ENCODE measurements at regions not wholly inside any gene's neighbourhood (a gene's known extent, or its start where the extent isn't known, plus 50 kb on each side); places are given as distances from the start of the nearest gene placed in this dataset.
"Not testable (repeated sequence)": the region's sequence is repeated elsewhere in the genome, so short reads cannot be mapped to it uniquely, and the experiment has no call there.

DNA sequence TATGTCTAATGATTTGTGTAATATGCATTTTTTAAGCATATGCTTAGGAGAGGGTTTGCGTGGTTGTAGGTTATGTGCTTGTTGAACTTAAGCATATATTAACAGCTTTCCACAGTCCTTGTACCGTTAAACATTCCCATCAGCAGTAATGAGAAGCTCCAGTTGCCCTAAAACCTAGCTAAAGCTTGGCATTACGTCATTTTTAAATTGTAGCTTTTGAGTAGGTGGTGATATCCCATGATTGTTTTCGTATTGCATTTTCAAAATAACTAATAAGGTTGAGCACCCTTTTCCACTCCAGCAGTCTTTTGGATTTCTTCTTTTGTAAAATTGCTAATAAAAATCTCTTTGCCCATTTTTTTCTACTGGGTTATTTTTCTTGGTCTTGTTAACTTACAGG is 453.1 kb upstream of the GCFC2 start:
- DNase-seq: no peak

DNA sequence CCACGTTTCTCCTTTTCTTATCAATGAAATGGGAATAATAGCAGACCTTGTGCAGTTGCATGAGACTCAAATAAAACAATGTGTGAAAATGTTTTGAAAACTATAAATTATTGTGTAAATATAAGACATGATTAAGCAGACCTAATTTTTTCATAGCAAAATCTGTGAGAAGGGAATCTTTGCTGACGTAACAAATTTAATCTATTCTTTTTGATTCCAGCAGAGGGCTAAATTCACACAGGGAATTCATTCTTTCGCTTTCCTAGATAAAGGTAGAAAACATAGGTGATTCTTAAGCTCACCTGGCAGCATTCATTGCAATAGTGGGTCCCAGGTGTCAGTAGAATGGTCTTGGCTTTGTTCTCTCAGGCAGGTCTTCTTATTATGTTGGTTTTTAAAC is 450.0 kb upstream of the GCFC2 start:
- DNase-seq: no peak

DNA sequence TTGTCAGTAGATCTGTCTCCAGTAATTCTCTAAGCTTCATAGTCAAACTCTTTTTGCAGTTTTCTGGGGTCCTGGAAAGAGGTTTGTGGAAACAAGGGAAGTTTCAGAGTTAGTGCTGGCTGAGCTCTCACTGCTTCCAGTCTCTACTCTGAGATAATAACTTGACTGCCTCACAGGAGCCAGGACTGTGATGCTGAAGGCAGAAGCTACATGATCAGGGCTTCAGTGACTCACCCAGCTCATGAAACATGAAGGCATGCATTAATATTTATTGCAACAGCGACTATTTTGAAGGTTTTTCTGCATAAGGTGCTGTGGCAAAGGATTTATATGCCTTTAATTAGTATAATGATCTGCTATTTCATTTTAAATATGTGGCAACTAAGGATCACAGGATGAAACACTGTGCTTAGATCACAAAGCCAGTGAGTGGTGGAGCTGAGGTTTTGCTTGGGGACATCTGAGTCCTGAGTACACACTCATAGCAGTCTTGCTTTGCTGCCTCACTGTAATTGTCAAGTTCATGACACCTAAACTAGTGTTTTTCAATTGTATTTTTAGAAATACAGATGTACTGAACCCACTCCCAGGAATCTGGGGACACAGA is 448.4 kb upstream of the GCFC2 start:
- DNase-seq: no peak

DNA sequence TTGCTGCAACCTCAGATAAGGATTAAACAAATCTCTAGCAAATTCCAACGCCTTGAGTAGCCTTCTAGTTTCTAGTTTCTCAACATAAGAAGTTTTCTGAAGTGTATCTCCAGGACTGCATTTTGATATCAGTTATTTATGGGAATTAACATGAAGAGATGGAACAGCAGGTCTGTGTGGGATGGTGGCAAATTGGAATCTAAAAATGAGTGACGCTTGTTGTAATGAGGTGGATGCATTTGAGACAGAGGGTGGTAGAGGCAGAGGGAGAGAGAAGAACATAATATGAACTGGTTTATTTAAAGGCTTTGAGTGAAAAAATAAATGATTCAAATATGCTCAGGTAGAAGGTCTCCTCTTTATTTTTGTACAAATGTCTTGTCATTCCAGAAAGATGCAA is 446.8 kb upstream of the GCFC2 start:
- DNase-seq: no peak

DNA sequence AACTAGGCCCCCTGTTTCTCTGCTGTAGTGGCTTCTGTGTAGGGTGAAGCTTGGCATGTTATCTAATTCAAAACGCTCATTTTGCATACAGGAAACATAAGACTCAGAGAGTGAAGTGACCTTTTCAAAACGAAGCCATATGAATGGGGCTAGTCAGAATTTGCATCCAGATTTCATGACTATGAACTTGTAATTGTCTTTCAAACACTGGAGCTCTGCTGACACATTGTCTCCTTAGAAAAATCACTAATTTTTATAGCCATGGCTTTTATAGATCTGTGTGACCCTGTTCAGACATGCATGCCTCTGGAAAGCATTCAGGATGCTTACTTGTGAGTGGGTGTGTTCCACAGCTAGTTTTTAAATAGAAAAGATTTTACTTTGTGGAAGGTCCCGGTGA is 444.3 kb upstream of the GCFC2 start:
- DNase-seq: no peak

DNA sequence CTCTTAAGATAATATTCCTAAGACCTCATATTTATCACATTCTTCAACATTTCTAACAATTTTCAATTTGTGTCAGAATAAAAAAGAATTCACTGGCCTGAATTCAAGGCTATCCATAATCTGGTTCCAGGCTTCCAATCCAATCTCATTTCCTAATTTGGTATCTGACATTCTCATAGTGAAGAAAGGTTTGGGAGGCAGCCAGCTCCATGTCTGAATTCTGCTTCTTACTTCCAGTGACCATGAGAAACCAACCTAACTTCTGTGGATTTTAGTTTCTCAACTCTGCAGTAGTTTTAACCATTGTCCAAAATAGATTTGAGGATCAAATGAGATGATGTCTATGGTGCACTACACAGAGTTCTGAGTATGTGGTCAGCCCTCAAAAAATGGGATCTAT is 439.1 kb upstream of the GCFC2 start:
- no peak for DNase-seq

DNA sequence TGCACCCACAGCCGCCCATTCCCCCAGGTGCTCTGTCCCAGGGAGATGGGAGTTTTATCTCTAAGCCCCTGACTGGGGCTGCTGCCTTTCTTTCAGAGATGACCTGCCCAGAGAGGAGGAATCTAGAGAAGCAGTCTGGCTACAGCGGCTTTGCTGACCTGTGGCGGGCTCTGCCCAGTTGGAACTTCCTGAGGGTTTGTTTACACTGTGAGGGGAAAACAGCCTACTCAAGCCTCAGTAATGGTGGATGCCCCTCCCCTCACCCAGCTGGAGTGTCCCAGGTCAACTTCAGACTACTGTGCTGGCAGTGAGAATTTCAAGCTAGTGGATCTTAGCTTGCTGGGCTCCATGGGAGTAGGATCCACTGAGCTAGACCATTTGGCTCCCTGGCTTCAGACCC is 428.6 kb upstream of the GCFC2 start:
- DNase-seq: not testable (repeated sequence)

DNA sequence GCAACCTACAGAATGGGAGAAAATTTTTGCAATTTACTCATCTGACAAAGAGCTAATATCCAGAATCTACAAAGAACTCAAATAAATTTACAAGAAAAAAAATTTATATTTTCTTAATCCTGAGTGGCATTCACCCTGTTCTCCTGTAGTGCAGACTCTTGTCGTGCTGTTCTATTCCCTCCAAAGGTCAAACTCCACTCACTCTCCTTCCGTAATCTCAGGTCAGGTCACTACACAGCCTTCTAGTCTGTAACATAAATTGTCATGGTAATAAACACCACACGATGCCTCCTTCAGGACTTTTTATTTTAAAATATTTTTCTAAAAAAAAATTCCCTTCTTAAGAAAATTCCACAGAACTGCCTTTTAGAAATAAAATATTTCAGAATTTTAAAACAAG is 417.9 kb upstream of the GCFC2 start:
- no peak for DNase-seq

DNA sequence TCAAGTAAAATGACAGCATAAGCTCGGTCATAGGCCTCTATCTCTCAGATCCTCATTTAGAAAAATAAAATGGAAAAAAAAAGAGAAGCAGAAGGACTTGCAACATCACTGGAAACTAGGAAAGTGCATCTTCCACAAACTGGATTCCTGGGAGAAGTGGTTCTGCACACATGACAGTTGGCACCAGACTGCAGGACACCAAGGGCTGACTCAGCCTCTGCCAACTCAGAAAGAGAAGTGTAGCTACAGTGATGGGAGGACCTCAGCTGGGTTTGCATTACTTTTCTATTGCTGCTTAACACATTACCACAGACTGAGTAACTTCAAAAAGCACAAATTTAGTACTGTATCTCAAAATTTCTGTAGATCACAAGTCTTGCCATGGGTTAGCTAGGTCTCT is 409.5 kb upstream of the GCFC2 start:
- no peak for DNase-seq

DNA sequence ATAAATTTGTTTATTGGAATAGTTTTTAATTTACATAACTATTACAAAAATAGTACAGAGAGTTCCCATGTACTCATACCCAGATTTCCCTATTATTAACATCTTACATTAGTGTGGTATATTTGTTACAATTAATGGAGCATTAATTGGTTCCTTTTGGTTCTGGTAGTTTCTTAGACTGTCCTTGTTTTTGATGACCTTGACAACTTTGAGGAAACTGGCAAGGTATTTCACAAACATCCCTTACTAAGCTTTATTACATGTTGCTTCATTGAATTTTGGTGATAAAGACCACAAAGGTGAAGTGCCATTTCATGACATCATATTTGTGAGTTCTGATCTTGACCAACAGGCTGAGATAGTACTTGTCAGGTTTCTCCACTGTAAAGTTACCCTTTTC is 379.0 kb upstream of the GCFC2 start:
- DNase-seq: no peak

DNA sequence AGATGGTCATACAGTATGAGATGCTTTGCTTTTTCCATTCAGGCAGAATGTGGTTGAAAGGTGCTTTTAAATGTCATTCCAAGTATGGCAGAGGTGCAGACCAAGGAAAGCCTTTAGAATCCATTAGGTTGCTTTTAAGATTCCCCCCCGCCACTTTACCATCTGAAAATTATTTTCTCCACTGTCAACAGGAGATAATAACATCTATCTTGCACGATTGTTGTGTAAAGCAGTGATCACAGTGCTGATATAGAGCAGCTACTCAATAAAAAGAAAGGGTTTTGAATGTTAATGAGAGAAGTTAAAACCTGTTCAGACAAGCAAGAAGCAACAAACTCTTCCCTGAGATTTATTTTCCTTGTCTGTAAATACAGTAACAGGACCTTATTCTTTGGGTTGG is 372.5 kb upstream of the GCFC2 start:
- DNase-seq: no peak

DNA sequence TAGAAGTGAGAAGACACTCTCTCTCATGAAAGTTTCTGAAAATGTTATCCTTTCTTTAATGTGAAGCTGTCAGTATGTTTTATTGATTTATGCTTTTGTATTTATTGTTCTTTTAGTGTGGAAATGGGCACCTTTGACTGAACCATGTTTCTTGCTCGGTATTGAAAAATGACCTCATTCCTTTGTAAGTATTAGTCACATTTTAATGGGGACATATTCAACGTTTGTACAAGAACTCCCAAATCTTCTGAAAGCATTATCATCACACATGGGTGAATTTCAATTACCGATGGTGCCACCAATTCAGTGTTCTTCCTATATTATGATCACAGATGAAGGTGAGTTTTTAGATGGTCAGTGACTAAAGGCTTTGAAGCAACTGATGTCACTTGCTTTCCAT is 371.8 kb upstream of the GCFC2 start:
- no peak for DNase-seq

DNA sequence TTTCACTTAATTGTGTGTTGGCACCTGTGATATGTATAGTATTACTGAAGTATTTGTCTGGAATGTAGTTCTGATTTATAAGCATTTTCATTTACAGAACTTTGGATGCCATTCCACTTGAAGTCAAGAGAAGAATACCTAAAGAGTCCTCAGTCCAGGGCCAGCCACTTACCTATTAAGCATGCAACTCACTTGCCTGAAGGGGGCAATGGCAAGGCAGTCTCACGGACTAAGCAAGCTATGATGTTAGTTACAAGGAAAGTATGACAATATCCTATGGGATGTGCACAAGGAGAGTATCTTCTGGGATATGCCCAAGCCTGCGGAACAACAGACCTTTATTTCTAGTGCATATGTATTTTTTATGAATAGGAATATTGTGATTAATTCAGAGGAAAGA is 369.4 kb upstream of the GCFC2 start:
- no peak for DNase-seq

DNA sequence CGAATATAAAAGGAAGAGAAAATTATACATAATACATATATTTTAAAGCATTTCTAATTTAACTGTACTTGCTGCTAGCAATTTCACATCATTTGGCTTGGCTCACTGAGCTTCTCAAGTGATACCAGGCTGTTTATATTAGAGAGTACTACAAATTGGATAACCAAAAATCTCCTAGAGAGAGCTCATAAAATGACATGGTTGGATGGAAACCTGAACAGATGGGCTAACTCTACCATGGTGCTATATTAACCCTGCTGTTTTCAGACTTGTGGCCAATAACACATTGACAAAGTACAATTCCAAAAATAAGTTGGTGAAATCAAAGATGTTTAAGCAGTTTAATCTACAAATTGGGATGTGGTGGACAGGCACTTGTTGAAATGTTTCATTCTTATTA is 364.4 kb upstream of the GCFC2 start:
- no peak for DNase-seq

DNA sequence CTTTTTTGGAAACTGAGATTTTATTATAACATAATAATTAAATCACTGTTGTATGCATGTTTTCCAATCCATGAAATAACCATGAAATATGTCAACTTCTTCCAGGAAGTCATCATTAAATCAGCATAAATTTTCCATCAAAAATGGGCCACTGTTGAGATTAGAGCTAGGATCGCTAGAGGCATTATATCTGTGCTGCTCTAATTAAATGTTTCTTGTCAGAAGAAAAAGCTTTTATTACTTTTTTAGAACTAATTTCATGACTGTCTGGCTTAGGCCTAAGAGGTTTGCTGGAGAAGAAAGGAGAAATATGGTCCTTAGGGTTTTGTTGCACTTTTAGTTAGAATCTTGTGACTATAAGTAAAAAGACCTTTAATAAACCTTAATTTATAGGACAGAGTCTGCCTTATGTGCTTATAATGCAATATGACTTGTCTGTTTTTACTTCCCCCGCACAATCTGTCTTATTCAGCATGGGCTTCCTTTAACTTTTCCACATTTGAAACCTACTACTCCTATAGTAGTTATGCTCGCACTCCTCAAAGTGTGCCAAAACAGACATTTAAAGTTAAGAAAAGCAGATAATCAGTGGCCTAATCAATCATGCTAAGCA is 363.4 kb upstream of the GCFC2 start:
- DNase-seq: no peak

DNA sequence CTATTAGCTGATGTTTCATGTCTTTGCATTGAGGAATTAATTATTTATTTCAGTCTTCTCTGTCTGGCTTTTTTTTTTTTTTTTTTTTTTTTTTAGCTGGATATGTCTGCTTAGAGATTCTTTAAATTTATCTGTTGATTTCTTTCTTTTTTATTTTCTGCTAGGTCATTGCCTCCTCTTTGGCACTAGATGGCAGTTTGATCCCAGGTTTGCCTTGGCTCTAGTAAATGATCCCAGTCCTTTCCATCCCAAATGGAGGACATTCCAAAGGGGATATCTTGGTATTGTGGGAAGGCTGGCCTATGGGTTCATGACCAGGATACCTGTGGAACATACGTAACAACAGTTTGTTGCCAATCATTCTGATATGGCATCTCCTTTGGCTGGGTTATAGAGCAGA is 339.5 kb upstream of the GCFC2 start:
- DNase-seq: no peak

DNA sequence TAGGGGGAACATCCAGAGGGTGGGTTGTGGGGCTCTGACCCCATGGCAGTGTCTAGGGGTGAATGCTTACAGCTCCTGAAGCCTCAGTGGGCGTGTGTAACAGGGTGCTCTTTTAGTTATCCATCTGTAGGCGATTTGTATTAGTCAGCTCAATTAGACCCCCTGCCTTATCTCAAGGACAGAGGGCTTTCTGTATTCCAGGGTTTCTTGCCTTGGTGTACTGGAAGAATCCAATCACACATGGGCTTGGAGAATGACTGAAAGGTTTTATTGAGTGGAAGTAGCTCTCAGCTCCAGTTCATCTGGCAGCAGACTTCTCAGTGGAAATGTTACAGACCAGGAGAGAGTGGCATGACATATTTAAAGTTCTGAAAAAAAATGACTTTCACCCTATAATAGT is 334.0 kb upstream of the GCFC2 start:
- DNase-seq: no peak

DNA sequence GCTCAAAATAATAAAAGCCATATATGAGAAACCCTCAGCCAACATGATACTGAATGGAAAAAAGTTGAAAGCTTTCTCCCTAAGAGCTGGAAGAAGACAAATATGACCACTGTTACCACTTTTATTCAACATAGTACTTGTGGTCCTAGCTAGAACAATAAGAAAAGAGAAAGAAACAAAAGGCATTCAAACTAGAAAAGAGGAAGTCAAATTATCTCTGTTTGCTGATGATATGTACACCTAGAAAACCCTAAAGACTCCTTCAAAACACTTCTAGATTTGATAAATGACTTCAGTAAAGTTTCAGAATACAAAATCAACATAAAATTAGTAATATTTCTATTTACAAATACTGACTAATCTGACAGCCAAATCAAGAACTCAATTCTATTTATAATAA is 328.8 kb upstream of the GCFC2 start:
- DNase-seq: no peak

DNA sequence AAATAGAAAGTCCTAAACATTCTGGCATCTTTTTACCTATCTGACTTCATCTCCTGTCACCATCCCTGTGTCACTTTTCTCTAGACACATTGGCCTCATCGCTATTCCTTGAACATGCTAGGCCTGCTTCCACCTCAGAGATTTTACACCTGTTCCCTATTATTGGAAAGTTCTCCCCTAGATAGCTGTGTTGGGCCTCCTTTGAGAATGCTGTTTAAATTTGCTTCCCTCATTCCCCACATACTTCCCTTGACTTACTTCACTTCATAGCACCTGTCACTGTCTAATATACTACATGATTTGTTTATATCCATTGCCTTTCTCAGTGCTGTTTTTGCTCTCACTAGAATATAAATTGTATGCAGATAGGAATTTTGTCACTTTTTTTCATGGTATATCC is 317.0 kb upstream of the GCFC2 start:
- no peak for DNase-seq

DNA sequence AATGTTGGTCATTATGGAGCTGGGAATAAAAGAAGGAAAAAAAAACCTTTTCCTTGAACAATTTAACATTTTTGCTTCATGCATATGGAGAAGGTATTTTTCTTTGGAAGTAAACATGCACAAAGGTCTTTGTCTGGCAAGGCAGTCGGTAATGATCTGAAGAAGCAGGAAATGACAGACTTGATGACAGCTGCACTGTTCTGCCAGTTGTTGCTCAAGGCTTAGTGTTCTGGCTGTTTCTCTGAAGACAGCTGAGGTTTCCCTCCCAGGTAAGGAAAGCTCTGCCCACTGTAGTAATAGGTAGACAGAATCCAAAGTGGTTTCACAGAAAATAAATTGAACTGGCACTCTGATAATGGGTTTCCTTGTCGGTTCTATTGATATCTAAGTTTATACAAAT is 308.4 kb upstream of the GCFC2 start:
- no peak for DNase-seq

DNA sequence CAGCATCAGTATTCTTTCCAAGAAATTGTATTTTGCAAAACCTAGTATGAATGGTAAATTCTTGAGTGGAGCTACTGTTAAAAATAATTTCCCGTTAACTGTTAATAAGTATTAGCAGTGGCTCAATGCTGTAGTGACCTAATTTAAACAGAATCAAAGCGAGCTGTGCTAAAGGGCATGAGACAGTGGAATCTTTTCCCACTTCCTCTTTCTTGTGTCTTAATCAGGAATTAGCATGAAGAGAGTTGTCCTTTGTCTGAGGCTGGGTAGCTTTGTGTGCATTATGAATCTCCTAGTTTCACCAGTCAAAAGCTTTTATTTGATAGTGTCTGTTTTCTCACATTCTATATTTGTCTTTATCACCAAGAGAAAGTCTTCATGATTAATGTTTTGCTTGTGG is 298.8 kb upstream of the GCFC2 start:
- no peak for DNase-seq

DNA sequence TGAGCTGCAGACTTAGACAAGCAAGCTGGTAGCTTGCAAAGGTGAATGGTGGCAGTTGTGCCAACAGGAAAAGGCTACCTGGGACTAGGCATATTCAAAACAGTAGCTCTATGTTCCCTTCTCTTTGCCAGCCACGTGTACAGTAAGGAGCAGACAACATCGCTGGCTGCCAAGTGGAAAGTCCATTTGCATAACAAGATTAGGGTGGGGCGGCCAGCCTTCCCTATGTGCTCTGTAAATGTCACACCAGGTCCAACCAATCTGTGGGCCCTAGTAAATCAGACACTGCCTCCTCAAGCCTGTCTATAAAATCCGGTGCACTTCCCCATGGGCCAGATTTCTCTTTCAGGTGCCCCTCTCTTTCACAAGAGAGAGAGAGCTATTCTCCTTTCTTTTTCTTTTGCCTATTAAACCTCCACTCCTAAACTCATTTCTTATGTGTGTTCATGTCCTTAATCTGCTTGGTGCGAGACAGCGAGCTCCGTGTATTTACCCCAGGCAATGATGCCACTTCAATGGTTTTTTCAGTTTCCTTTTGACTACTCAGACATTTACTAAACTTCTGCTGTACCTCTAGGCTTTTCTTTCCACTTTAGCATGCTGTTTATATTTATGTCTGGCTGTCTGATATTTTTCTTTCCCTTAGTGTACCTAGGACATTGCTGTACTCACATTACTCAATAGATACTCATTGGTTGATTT is 297.4 kb upstream of the GCFC2 start:
- DNase-seq: no peak

DNA sequence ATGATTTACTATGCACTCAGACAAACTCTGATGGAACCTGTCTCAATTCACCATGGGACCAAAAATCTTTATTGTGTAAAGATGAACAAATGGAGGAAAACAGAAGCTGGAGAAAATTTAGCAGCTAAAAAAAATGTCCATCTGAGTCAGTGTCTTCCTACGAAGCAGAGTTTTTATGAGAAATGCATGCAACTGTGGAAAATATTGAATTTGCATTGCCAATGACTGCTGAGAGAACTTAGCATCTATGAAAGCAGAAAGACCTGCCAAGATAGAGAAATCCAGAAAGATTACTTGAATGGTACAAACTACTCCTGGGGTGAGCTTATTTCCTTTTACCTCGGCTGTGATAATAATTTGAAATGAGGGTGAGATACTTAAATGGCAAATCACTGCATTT is 289.7 kb upstream of the GCFC2 start:
- DNase-seq: no peak

DNA sequence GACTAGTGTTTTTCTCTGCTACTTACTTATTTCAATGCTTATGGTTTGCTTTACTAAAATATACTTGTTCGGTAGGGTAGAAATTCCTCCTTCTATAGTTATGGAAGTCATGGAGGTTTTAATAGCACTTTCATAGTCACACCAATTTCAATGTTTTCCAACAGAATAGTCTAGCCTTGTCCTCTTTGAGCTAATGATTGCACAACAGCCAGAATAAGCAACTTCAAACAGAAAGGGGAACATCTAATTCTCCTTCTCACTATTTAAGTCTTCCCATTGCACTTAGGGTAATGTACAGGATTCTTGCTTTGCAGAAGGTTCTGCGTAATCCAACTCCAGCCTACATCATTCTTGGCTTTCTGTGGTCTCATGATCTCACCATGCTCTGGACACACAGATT is 287.7 kb upstream of the GCFC2 start:
- DNase-seq: no peak

DNA sequence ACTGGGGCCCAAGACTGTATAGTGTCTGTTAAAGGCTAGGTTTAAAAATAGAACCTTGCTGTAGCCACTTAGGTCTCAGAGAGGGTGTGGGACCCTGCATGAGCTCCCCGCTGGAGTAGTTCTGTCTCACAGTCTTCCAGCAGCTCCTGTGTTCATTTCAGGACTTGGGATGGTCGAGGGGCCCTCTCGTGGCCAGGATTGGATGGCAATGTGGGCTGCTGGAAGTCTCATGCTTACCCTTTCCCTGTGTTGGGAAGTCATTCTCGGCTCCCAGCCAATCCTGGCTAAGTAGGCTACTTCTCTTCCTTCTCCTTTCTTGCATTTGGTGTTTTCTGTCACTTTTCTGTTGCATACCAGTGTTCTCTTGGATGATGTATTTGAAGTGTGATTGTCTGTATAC is 284.0 kb upstream of the GCFC2 start:
- DNase-seq: no peak

All from fibroblast of skin of scalp (primary cell).